Occipital lobe (tissue), 1 donor: ENCODE measurements at regions not wholly inside any gene's neighbourhood (a gene's known extent, or its start where the extent isn't known, plus 50 kb on each side); places are given as distances from the start of the nearest gene placed in this dataset.
"Not testable (repeated sequence)": the region's sequence is repeated elsewhere in the genome, so short reads cannot be mapped to it uniquely, and the experiment has no call there.

Source experiments
- DNase-seq: peaks from one replicate; lab custom pipeline; 2025; lab: John Stamatoyannopoulos, UW

- no peak for DNase-seq
These were observed 121.7 kb upstream of the ERCC4 start for GRCh38 chr16:13798211-13798610.

- no peak for DNase-seq
These were observed 116.0 kb upstream of the ERCC4 start for GRCh38 chr16:13803974-13804373.

- DNase-seq, result no peak
These were observed 114.0 kb upstream of the ERCC4 start for GRCh38 chr16:13805951-13806350.

- DNase-seq, result no peak
These were observed 113.3 kb upstream of the ERCC4 start for GRCh38 chr16:13806671-13807070.

GRCh38 chr16:13808102-13808501, 111.9 kb upstream of the ERCC4 start:
- DNase-seq, result peak; percentile 21

- DNase-seq, result no peak
These were observed 110.2 kb upstream of the ERCC4 start for GRCh38 chr16:13809765-13810164.

GRCh38 chr16:13811834-13812233, 108.1 kb upstream of the ERCC4 start:
- DNase-seq, result no peak

- DNase-seq, result no peak
These were observed 103.3 kb upstream of the ERCC4 start for GRCh38 chr16:13816701-13817100.

GRCh38 chr16:13823501-13823900, 96.5 kb upstream of the ERCC4 start:
- DNase-seq, result no peak

- DNase-seq, result no peak
These were observed 90.2 kb upstream of the ERCC4 start for GRCh38 chr16:13829697-13830299.

- no peak for DNase-seq
These were observed 86.4 kb upstream of the ERCC4 start for GRCh38 chr16:13833515-13833914.

- no peak for DNase-seq
These were observed 84.6 kb upstream of the ERCC4 start for GRCh38 chr16:13835387-13835786.

- DNase-seq, result no peak
These were observed 83.8 kb upstream of the ERCC4 start for GRCh38 chr16:13835935-13836730.

- no peak for DNase-seq
These were observed 81.4 kb upstream of the ERCC4 start for GRCh38 chr16:13838401-13839190.

GRCh38 chr16:13839577-13839976, 80.4 kb upstream of the ERCC4 start:
- no peak for DNase-seq

GRCh38 chr16:13845232-13845631, 74.7 kb upstream of the ERCC4 start:
- DNase-seq, result no peak

GRCh38 chr16:13848795-13849194, 71.2 kb upstream of the ERCC4 start:
- no peak for DNase-seq

- DNase-seq, result not testable (repeated sequence)
These were observed 69.8 kb upstream of the ERCC4 start for GRCh38 chr16:13850173-13850572.

GRCh38 chr16:13852827-13853226, 67.1 kb upstream of the ERCC4 start:
- DNase-seq, result no peak

- DNase-seq, result no peak
These were observed 63.6 kb upstream of the ERCC4 start for GRCh38 chr16:13856398-13856797.

GRCh38 chr16:13856811-13857511, 63.0 kb upstream of the ERCC4 start:
- no peak for DNase-seq
